Epithelial cell of proximal tubule (primary cell): ENCODE measurements at regions not wholly inside any gene's neighbourhood (a gene's known extent, or its start where the extent isn't known, plus 50 kb on each side); places are given as distances from the start of the nearest gene placed in this dataset.

Experiments used
- DNase-seq: peaks from one replicate; pipeline ENCODE4 v3.0.0-alpha.2; 2011; ENCODE audit warnings: low read depth
- H3K4me3 ChIP-seq: 2 replicates; pipeline ENCODE4 v1.5.1; 2011; ENCODE audit warnings: low read depth, mild to moderate bottlenecking, low read length
- TF ChIP-seq, protein P1 (sequence below): conservative IDR thresholded peaks from 2 replicates; pipeline ENCODE4 v1.5.1; 2012; ENCODE audit warnings: low read depth, mild to moderate bottlenecking, low read length

GRCh38 chr4:92064574-92064973, 239.2 kb upstream of the GRID2 start:
- no peak overlapping the region for H3K4me3 ChIP-seq
- TF ChIP-seq, protein P1, sequence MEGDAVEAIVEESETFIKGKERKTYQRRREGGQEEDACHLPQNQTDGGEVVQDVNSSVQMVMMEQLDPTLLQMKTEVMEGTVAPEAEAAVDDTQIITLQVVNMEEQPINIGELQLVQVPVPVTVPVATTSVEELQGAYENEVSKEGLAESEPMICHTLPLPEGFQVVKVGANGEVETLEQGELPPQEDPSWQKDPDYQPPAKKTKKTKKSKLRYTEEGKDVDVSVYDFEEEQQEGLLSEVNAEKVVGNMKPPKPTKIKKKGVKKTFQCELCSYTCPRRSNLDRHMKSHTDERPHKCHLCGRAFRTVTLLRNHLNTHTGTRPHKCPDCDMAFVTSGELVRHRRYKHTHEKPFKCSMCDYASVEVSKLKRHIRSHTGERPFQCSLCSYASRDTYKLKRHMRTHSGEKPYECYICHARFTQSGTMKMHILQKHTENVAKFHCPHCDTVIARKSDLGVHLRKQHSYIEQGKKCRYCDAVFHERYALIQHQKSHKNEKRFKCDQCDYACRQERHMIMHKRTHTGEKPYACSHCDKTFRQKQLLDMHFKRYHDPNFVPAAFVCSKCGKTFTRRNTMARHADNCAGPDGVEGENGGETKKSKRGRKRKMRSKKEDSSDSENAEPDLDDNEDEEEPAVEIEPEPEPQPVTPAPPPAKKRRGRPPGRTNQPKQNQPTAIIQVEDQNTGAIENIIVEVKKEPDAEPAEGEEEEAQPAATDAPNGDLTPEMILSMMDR: no peak
- no peak for DNase-seq

DNA sequence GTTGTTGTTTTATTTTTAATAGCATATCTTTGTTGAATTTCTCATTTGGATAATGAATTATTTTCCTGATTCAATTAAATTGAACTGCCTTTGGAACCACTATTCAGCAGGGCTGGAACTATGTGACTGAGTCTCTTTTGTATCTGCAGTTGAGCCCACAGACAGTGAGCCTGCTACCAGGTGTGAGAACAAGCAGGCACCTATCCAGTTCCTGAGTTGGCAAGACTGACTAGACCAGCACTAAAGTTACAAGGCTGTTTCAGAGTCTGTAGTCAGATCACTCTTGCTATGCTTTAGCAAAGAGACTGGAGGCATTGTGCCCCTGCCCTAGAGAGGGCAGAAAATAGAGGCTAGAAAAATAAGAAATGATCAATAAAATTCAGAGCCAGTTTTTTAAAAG, 237.3 kb upstream of the GRID2 start:
- no peak overlapping the region for H3K4me3 ChIP-seq
- DNase-seq: no peak
- TF ChIP-seq, protein P1: no peak

- H3K4me3 ChIP-seq: no peak overlapping the region
- no peak for DNase-seq
- TF ChIP-seq, protein P1: no peak
Measured at GRCh38 chr4:92071587-92071986, 232.2 kb upstream of the GRID2 start.

DNA sequence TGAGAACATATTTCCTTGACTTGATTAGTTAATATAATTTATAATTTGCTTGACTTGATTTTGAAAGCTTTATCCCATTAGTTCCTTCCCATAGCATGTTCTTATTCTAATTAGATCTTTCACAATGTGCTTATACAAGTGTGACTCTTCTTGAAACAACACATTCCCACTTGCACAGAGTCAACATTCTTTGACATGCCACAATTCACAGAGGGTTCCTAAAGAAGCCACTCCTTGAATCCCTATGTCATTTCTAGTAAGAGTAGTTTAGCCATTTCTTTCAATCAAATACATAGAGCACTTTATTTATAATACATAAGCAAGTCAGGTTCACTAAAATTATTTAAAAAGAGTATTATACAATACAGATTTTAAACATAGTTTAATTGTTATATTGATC, 228.9 kb upstream of the GRID2 start:
- peak; percentile 7 for DNase-seq
- H3K4me3 ChIP-seq: no peak overlapping the region
- TF ChIP-seq, protein P1: no peak

GRCh38 chr4:92090887-92091286, 212.9 kb upstream of the GRID2 start:
- DNase-seq: no peak
- H3K4me3 ChIP-seq: no peak overlapping the region
- TF ChIP-seq, protein P1: no peak

DNA sequence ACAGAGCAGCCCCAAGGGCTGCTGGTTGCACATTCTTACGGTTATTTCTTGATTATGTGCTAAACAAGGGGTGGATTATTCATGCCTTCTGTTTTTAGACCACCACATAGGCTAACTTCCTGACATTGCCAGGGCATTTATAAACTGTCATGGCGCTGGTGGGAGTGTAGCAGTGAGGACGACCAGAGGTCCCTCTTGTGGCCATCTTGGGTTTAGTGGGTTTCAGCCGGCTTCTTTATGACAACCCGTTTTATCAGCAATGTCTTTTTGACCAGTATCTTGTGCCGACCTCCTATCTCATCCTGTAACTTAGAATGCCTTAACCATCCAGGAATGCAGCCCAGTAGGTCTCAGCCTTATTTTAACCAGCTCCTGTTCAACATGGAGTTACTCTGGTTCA, 212.4 kb upstream of the GRID2 start:
- TF ChIP-seq, protein P1: peak; percentile 12
- H3K4me3 ChIP-seq: no peak overlapping the region
- DNase-seq: no peak

DNA sequence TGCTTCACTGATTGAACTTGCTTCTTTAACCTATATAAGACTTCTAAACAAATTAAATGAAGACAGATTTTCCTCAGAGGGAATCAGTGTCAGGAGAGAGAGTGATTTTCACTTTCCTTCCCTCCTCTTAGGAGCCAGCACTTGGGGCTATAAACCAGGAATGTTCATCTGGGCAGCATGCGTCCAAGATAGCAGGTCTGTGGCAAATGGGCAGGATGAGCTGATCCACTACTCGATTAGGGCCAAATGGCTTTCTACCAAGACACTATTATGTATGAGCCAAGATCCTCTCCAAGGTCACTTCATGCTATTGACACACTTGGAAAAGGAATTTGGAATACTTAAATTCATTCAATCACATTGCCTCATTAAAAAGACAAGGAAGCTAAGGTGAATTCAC, 203.9 kb upstream of the GRID2 start:
- DNase-seq: no peak
- TF ChIP-seq, protein P1: no peak
- no peak overlapping the region for H3K4me3 ChIP-seq
